ENCODE measurements at regions not wholly inside any gene's neighbourhood (a gene's known extent, or its start where the extent isn't known, plus 50 kb on each side); places are given as distances from the start of the nearest gene placed in this dataset.

GRCh38 chrX:94414746-94415145 lies 740.7 kb downstream of the FAM133A start:
- Histone ChIP-seq H3K4me1 (no peaks in the 10 kb centered on the region), H3K4me3 (replicated peaks in 1 of 3) (no peak overlapping the region), H3K36me3 (no peaks in the 10 kb centered on the region), H3K27ac (no peak overlapping the region), H3K27me3 (no peaks in the 10 kb centered on the region), H3K9me3 (no peaks in the 10 kb centered on the region)
- WGBS, 2 donors = 88 to 94% methylated on average over 4 of the region's 4 CpGs
- TF ChIP-seq CTCF (IDR thresholded peaks at IDR 0.05) (no peak), POLR2A (IDR thresholded peaks at IDR 0.05) (no peak)
- DNase-seq = no peak
- intact Hi-C loops (cut with DNase I) = no loop called here

- Histone ChIP-seq H3K36me3 (no peaks in the 10 kb centered on the region), H3K4me3 (replicated peaks in 1 of 3) (no peak overlapping the region), H3K27me3 (no peaks in the 10 kb centered on the region), H3K27ac (no peak overlapping the region), H3K4me1 (no peaks in the 10 kb centered on the region), H3K9me3 (no peaks in the 10 kb centered on the region)
- intact Hi-C loops (cut with DNase I) = no loop called here
- no peak for DNase-seq
- no peak for TF ChIP-seq CTCF (IDR thresholded peaks at IDR 0.05)
- TF ChIP-seq POLR2A (IDR thresholded peaks at IDR 0.05) = no peak
These were observed 744.1 kb downstream of the FAM133A start for GRCh38 chrX:94418065-94418464.

GRCh38 chrX:94424456-94424855 lies 750.5 kb downstream of the FAM133A start:
- Histone ChIP-seq H3K27me3 (no peaks in the 10 kb centered on the region), H3K27ac (no peak overlapping the region), H3K4me1 (no peaks in the 10 kb centered on the region), H3K9me3 (no peaks in the 10 kb centered on the region), H3K4me3 (replicated peaks in 1 of 3) (no peak overlapping the region), H3K36me3 (no peaks in the 10 kb centered on the region)
- intact Hi-C loops (cut with DNase I) = no loop called here
- 60 to 84% methylated on average over 1 to 3 of the region's 3 CpGs for WGBS, 2 donors
- no peak for DNase-seq
- TF ChIP-seq CTCF (IDR thresholded peaks at IDR 0.05) = no peak
- TF ChIP-seq POLR2A (IDR thresholded peaks at IDR 0.05) = no peak

- H3K27ac ChIP-seq = no peak overlapping the region
- WGBS, 2 donors = 88 to 89% methylated on average over 1 of the region's 1 CpG
- no peak for DNase-seq
- intact Hi-C loops (cut with DNase I) = no loop called here
- no peak for TF ChIP-seq CTCF (IDR thresholded peaks at IDR 0.05)
- no peak for TF ChIP-seq POLR2A (IDR thresholded peaks at IDR 0.05)
- no peaks in the 10 kb centered on the region for H3K27me3 ChIP-seq
- H3K36me3 ChIP-seq = no peaks in the 10 kb centered on the region
- no peaks in the 10 kb centered on the region for H3K4me1 ChIP-seq
- H3K4me3 ChIP-seq (replicated peaks in 1 of 3) = no peak overlapping the region
- H3K9me3 ChIP-seq = no peaks in the 10 kb centered on the region
These were observed 756.1 kb downstream of the FAM133A start for GRCh38 chrX:94430091-94430490.

GRCh38 chrX:94435799-94436198 lies 761.8 kb downstream of the FAM133A start:
- H3K4me1 ChIP-seq = no peaks in the 10 kb centered on the region
- H3K27me3 ChIP-seq = no peaks in the 10 kb centered on the region
- intact Hi-C loops (cut with DNase I) = no loop called here
- H3K4me3 ChIP-seq (replicated peaks in 1 of 3) = no peak overlapping the region
- no peaks in the 10 kb centered on the region for H3K9me3 ChIP-seq
- H3K36me3 ChIP-seq = no peaks in the 10 kb centered on the region
- WGBS, 2 donors = 46 to 79% methylated on average over 4 of the region's 4 CpGs
- TF ChIP-seq CTCF (IDR thresholded peaks at IDR 0.05) (no peak), POLR2A (IDR thresholded peaks at IDR 0.05) (no peak)
- no peak for DNase-seq
- H3K27ac ChIP-seq = no peak overlapping the region
